IPS DF 4.7 (cell line): ENCODE measurements at regions not wholly inside any gene's neighbourhood (a gene's known extent, or its start where the extent isn't known, plus 50 kb on each side); places are given as distances from the start of the nearest gene placed in this dataset.

Source experiments
- DNase-seq: peaks from one replicate; pipeline ENCODE4 v3.0.0-alpha.2; 2013; ENCODE audit warnings: low spot score; ENCODE audit errors: extremely low read depth

DNA sequence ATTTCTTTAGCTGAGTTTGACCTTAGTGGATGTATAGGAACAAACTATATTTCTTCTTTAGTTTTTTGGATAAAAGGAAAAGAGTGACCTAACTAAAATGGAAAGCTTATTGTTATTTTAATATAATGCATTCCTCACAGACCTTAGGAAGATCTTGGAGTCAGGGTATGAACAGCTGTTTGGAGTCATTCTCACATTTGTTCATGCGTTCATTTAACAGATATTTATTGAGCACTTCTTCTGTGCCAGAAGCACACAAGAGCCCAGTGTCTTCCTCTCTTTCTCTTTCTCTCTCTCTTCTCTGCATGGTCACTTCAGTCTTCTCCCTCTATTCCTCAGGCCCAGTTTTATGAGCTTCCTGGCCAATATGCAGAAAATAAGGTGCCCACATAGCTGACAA is 744.0 kb upstream of the MAP3K7 start:
- no peak for DNase-seq

DNA sequence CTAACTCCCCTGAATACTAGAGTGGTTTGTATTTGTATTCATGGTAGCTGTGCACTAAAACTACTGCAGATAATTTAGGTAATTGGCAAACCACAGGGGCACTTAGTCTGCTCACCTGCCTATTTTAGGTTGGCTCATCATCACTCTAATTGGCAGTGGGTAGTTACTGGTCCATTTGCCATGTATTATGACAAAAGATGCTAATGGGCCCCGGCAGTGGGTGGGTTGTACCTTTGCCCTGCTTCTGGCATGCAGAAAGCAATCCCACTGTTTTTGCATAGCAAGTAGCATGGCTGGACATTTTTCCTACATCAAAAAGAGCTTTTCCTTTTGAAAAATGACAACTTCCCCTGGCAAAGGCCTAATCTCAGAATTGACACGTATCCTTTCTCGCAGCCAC is 741.4 kb upstream of the MAP3K7 start:
- DNase-seq = no peak

DNA sequence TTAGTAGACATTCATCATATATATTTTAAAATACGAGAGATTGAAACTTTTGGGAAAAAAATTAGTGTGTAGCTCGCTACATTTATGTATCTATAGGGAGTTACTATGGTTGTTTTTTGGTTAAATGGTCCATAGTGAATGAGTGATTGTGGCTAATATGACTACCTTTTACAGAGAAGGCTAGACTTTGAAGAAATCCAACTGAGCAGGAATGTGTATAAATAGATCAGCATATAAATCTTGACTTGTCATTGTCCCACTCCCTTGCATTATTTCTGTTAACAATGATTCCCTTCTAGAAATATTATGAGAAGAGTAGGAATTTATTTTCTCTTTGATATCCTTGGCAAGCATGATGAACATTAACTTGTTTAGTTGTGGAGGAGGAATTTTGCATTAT is 737.8 kb upstream of the MAP3K7 start:
- no peak for DNase-seq

DNA sequence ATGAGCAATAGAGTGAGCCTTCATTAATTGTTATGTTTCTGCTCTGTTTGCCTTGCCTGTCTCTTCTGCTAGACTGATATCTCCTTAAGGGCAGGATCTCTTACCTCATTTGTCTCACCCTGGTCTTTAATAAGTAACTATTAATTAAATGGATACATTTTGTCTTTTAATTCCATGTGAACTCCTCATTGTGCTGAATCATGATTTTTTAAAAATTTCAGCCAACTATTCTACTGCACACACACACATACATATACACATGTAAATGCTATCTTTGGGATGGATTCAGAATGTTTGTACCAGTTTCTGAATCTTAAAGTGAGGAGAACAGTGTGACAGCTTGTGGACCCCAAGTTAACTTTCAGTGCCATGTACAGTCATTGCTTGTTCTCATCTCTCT is 731.1 kb upstream of the MAP3K7 start:
- no peak for DNase-seq

DNA sequence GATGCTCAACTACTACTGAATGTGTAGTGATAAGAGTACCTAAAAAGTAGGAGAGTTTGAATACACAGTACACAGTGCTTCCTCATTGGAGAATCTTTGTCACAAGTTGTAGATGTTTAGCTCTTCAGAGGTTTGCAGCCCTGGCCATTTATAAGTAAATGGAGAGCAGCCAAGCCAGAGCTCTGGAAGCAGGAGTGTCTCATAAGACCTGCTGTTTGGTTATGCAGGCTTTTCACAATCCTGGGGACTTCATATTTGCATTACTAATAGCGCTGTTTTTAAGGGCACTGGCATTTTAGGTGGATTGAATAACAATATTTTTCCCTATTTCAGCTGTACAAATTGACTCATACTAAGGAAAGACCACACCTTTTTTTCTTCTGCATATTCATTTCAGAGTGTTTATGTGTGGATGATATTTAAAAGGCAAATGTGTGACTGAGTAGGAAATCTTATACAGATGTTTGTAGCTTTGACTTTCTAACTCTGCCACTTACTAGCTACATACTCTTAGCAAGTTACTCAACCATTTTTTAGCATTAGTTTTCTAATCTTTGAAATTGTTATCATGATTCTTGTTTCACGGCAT is 730.5 kb upstream of the MAP3K7 start:
- DNase-seq = no peak

DNA sequence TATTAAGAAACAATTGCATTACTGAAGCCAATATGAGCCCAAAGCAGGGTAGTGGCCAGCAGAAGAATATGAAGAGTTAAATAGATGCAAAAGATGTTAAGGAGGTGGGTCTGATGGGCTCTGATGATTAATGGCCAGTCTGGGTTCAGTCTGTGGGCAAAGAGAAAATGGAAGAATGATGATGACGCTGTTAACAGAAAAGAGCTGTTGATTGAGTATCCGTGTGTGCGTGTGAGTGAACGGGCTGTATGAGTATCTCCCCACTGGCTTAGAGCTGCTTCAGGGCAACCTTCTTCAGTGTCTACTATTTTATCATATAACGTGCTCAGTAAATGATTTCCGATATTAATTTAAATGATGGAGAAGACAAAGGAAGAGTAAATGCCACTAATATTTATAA is 723.3 kb upstream of the MAP3K7 start:
- no peak for DNase-seq

DNA sequence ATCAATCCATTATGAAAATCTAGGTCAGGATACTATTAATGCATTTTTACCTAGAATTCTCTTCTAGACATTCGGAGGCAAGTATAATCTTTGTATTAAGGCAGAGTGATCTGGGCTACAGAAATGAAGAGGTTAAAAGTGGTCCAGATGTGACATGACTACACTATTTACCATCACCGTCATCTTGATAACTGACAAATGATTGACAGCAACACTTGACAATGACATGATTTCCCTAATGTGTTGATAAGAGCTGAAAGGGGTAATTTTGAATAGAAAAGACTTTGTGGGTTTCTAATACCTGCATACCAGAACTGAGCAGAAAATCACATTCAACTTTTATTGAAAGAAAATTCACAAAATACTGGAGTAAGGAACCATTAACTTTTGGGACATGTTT is 718.9 kb upstream of the MAP3K7 start:
- DNase-seq = no peak

DNA sequence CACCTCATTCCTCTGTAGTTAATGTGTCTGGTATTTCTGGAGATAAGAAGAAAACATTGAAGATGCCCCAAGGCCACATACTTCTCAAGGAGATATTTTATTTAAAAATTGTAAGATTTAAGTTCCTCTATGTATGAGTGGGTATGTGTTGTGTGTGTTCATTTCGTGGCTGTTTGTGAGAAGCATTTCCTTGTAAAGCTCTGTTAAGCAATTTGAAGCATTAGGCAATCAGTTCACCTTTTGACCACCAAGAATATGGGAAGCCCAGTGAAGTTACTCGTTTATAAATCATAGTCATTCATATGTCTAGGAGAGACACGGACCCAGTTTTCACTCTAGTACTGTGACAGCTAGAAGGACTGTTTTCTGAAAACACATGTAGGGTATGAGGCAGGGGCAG is 717.6 kb upstream of the MAP3K7 start:
- no peak for DNase-seq

DNA sequence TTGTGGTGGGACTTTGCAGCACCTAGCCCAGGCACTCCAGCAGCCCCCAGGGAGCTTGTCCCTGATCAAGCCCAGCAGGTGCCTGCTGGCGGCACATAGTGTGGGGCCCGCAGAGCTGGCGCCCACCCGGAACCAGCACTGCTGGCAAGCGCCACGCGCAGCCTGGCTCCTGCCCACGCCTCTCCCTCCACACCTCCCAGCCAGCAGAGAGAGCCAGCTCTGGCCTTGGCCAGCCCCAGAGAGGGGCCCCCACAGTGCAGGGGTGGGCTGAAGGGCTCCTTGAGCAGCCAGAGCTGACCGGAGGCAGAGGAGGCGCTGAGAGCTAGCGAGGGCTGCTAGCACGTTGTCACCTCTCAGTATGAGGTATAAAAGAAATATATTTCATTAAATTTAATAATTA is 716.5 kb upstream of the MAP3K7 start:
- DNase-seq = no peak

DNA sequence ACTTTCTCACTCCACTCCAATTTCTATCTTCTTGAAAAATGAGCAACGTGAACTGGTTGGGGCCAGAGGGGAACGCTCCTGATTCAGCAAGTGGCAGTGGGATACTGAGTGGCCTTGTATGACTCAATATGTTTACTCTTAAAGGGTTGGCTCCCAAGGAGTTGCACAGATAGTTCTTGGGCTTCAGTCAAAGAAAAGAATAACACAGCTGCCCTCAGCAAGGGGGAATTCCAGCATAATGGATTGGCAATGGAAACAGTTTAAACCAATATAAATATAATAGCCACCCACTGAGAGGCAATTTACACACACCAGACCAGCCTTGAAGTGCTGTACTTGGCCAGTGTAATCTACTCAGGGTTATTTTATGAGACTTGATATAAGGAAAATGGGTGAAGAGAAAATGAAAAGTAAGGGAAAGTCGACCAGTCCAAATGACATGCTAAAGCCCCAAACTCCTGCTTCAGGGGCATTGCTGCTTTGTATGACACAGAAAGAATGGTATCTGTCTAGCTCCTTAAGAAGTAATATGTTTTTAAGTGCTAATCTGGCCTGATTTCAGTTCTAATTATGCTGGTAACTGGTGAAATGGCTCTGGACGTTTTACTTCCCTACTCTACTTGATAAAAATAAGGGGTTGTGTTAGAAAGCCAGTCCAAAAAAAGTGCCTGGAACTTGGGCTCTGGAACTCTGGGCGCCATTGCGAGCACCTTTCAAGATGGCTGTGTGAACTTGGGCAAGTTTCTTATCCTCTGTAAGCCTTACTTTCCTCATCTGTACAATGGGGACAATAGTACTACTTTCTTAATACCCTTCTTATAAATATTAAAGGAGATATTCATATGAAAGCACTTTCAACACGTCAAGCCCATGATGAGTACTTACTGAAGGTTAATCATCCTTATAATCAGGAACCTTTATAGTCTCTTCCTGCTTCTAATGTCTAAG is 712.9 kb upstream of the MAP3K7 start:
- no peak for DNase-seq

DNA sequence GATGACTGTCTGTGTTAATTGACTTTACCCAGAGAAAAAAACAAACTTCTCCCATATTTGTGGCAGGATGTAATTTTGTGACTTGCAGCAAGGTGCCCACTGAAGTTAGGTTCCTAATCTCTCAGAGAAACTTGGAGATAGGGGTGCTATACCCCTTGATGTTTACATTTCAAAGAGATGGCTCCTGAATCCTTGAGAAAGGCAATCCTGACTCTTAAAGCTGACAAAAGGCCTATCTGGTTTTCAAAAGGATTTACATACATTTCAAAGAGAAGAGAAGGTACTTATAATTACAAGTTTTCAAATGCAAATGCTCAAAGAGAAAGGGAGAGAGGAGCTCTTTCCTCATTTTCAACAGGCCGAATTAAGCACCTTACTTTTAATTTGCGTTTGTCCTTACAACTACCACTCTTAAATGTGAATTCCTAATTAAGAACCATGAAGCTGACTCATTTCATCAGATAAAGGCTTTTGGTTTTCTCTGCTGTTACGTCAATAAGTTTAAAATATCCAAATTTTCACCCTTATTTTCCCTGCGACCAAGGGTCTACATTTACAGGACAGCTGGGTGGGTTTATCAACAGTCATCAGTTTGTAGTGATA is 711.8 kb upstream of the MAP3K7 start:
- DNase-seq = no peak

DNA sequence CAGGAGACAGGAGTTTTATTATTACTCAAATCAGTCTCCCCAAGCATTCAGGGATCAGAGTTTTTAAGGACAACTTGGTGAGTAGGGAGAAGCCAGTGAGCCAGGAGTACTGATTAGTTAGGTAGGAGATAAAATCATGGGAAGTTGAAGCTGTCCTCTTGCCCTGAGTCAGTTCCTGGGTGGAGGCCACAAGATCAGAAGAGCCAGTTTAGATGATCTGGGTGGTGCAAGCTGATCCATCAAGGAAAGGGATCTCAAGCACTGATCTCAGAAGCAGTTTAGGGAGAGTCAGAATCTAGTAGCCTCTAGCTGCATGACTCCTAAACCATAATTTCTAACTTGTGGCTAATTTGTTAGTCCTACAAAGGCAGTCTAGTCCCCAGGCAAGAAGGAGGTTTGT is 706.5 kb upstream of the MAP3K7 start:
- no peak for DNase-seq

DNA sequence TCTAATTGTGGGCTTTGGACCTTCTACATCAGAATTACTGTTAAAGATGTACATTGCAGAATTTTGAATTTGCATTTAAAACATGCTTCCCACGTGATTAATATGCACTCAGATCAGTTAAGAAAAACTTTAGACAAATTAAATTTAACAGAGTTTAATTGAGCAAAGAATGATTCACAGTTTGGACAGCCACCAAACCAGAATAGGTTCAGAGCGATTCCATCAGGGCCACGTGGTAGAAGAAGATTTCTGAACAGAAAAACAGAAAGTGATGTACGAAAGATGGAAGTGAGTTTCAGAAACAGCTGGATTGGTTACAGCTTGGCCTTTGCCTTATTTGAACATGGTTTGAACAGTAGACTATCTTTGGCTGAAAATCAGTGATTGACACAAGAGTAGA is 704.2 kb upstream of the MAP3K7 start:
- no peak for DNase-seq

DNA sequence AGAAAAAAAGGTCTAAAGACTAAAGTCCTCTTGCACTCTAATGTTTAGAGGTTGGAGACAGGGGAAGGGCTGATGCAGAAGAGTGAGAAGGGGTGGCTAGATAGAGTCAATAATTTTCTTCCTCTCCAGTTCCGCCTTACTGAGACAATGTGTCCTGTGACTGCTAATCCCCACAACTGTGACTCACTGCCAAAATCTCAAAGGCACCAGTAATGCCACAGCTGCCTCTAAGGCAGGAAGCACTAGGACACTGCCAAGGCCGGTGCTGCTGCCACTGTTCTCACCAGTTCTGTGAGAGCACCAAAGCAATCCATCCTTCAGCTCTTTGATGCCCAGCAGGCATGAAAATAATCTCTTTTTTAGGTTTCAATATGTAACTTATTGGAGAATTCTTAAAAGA is 701.9 kb upstream of the MAP3K7 start:
- no peak for DNase-seq

DNA sequence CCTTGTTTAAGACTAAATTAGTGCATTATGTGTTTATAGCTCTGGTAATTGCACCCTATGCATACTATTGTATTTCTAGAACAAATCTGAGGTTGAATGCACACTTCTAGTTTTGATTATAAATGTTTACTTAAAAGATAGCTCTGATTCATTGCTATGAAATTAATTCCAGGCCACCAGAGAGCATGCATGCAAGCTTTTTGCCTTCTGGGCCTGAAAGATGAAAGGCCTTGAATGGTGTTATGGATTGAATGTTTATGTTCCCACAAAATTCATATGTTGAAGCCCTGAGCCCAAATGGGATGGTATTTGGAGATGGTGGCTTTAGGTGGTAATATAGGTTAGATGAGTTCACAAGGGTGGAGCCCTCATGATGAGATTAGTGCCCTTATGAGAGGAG is 695.0 kb upstream of the MAP3K7 start:
- DNase-seq = no peak

DNA sequence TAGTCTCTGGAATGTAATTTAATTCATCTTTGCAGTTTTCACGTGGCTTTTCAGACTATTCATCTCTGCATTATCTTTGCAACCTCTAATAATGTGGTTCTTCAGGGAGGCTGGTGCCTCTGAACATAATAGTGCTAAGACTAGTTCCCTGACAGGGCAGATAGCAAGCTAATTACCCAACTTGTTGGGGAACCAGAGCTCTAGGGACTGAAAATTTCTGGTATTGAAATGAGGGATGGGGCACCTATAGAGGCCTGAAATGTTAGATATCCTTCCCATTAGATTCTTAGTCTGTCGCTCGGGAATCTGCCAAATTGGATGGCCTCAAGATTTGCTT is 693.6 kb upstream of the MAP3K7 start:
- no peak for DNase-seq

DNA sequence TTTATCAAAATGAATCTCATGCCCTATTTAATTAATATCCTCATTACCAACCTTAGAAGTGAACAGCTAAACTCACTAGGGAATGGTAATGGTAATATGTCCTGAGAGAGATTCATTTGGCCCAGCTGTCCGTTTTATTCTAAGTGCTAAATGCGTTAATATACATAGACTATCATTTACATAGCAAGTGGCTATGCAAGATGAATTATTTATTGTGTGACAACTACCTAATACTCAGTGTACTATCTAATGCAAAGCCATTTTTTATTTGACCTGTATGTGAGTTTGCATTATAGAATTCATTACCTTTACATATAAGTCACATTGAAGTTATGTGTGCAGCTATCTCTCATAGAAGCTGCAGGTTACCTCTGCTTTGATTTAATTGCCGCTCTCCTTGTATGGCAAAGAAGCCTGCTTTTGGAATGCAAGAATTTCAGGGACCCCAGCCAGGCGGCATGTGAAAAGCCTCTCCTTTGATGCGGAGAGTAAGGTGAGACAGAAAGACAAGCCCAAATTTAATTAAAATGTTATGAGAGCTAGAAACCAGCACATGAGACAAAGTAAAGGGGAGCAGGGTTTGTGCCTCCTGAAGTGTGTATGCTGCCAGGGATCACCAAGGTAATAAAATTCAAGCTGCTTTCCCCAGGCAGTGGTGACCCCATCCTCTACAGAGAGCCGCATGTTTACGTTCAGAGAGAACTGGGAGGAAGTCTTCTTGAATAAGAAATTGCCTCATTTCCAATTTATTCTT is 693.0 kb upstream of the MAP3K7 start:
- no peak for DNase-seq

DNA sequence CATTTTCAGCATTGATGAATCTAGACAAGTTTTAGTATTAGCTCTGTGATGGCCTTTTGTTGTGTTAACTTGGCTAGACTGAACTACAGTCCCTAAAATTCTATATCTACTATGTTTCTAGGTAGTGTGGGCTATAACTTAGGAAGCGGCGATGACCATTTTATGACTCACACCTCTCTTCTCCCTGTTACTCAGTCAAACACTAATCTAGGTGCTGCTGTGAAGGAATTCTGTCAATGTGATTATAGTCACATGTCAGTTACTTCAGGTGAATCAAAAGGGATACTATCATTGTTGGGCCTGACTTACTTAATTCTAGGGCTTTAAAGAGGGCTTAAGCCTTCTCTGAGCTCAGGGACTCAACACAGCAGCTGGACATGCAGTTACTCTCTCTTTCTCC is 691.5 kb upstream of the MAP3K7 start:
- no peak for DNase-seq

DNA sequence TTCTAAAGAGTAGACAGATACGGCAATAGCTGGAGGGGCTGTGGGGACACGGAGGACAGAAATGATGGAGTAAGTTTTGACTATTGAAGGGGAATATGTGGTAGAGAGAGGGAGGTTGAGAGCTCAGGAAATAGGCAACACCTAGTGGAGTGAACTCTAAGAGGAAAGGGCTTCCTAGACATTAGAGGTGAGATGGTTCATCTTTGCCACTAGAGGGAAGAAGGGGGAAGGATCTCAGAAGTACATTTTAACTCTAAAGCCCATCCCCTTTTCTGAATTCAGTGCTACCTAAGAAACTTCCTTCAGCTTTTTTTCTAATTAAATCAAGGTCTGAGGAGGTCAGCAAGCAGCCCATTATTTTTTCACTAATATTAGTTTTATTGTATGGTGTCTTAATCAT is 689.4 kb upstream of the MAP3K7 start:
- DNase-seq = no peak

DNA sequence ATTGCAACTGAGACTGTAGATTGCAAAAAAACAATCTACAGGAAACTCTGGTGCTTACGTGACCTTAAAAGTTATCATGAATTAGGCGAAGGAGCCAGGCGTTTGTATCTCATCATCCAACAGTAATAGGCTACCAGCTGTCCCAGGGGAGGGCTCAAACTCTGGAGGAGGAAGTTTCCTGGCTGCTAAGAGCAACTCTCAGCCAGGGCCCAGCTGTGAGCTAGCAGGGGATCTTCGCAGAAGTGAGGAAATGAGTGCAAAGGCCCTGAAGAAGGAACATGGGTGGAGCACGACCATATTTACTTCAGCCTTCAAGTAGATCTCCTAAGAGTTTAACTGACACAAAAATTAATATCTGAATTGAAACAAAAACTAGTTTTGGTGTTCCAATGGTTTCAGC is 686.9 kb upstream of the MAP3K7 start:
- DNase-seq = no peak

DNA sequence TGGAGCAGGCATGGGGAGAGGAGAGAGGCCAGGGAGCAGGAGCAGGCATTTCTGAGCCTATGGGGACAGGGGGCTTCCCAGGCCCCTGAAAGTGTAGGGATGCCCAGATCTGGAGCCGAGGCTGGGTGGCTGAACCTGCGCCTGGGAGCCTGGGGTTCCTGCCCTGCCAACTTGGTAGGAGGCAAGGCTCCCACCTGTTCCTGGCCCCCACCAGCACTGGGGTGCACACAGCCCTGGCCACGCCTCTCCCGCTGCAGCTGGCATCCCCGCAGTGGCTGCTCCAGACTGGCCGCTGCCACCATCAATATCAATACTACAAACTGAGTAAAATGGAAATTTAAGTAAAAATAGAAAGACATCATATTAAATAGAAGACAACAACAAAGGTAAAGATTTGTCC is 684.9 kb upstream of the MAP3K7 start:
- no peak for DNase-seq

DNA sequence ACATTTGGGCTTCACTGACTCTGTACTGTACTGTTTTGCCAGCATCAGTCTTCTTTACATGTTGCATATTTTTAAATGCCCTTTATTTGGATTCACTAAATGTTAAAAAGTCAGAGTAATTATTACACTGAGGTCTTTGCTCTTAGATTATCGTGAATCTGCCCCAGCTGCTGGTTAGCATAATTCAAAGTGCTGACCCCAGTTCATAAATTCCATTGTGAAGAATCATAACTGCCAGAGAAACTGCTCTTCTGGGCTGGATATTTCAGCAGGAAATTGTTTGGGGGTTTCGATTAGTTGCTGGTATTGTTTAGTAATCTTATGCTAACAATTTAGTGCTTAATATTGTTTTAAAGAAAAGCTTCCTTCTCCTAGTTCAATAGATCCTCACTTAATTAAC is 682.1 kb upstream of the MAP3K7 start:
- no peak for DNase-seq
